NCI-H1048 (cell line): ENCODE measurements at regions not wholly inside any gene's neighbourhood (a gene's known extent, or its start where the extent isn't known, plus 50 kb on each side); places are given as distances from the start of the nearest gene placed in this dataset.
"Not testable (repeated sequence)": the region's sequence is repeated elsewhere in the genome, so short reads cannot be mapped to it uniquely, and the experiment has no call there.

ENCODE experiments used
- DNase-seq: peaks from one replicate; lab custom pipeline; 2025; lab: John Stamatoyannopoulos, UW

DNA sequence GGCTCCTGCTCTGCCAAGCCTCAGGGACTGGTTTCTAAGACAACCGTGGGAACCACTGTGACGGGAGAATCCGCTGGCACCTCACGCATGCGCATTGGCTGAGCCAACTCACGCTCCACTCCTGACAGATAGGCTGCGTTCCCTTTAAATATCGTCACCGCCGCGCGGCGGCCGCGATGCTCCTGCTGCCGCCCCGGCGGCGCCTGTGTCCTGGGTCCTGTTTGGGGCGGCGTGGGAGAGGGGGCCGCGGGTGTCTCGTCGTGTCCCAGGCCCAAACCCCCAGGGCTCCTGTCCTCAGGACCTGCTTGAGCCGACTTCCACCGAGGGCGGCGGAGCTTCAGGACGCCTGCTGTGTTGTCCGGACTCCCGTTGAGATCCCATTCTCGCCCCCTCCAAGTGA lies 684.8 kb upstream of the TPTE start:
- not testable (repeated sequence) for DNase-seq

- DNase-seq = not testable (repeated sequence)
These were observed 684.4 kb upstream of the TPTE start for GRCh38 chr21:9837001-9837400.

DNA sequence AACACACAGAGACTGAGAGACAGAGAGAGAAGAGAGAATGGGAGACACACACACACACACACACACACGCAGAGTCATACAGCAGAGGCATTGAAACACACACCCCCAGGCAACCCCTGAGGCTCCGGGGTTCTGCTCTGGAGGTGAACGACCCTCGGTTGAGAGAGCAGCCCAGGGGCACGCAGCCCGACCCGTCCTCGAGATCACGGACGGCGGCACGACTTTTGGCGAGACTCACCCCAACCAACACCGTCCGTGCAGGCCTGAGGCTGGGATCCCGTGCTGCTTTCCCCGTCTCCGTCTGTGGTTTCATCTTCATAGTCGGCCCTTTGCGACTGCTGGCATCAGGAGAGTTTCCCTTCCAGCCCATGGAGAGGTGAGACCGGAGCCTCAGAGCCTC lies 683.9 kb upstream of the TPTE start:
- DNase-seq = not testable (repeated sequence)

GRCh38 chr21:9837946-9838737 lies 683.2 kb upstream of the TPTE start:
- no peak for DNase-seq

GRCh38 chr21:9838738-9839642 lies 682.4 kb upstream of the TPTE start:
- DNase-seq = no peak

DNA sequence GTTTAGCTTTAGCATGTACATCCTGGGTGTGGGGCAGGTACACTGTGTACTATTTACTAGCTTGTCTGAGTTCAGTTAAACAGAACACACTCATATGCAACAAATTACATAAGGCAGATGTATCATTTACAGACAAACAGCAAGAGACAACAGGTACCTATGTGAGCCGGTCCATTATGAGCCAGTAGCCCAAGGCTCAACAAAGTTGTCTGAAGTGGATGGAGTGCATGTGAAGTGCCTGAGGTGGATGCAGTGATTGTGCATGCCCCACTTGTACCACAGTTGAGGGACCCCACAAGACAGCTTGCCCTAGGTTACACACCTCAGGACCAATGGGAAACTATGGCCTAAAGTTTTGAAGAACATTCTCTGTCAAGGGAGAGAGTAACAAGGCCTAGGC lies 677.3 kb upstream of the TPTE start:
- DNase-seq = not testable (repeated sequence)

DNA sequence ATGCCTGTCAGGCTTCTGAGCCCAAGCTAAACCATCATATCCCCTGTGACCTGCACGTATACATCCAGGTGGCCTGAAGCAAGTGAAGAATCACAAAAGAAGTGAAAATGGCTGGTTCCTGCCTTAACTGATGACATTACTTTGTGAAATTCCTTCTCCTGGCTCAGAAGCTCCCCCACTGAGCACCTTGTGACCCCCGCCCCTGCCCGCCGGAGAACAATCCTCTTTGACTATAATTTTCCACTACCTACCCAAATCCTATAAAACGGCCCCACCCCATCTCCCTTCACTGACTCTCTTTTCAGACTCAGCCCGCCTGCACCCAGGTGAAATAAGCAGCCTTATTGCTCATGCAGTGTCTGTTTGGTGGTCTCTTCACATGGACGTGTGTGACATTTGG lies 673.9 kb upstream of the TPTE start:
- DNase-seq = not testable (repeated sequence)

DNA sequence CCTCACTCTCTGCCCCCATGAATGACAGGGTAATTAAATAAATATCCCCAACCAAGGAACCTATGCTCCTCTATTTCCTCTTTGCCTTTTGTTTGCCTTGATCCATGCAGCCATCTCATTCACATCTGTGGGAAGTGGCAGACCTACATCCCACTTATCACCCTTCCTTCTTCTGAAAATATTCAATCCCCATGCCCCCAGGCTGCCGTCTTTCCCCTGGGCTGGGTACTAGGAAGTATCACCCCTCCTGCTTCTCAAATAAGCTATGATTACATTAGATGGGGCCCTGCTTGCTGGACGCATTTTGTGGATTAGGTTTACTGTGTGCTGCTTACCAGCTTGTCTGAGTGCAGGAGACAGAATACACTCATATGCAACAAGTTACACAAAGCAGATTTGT lies 670.2 kb upstream of the TPTE start:
- not testable (repeated sequence) for DNase-seq

DNA sequence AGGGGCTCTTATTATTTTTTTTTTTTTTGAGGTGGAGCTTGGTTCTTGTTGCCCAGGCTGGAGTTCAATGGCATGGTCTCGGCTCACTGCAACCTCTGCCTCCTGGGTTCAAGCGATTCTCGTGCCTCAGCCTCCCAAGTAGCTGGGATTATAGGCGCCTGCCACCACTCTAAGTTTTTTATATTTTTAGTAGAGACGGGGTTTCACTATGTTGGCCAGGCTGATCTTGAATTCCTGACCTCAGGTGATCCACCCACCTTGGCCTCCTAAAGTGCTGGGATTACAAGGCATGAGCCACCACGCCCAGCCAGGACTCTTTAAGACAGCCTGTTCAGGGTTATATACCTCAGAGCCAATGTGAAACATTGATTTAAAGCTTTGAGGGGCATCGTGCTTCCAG lies 669.7 kb upstream of the TPTE start:
- DNase-seq = not testable (repeated sequence)

GRCh38 chr21:9857563-9857962 lies 663.8 kb upstream of the TPTE start:
- DNase-seq = not testable (repeated sequence)

DNA sequence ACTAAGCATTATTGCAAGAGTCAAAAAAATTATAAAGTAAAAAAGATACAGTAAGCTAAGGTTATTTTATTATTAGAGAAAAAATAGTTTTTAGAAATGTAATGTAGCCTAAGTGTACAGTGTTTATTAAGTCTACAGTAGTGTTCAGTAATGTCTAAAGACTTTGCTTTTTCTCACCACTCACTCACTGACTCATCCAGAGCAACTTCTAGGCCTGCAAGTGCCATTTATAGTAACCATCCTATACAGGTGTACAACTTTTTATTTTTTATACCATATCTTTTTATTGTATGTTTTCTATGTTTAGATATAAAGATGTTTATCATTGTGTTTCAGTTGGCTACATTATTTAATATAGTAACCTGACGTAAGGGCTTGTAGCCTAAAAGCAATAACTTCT lies 661.5 kb upstream of the TPTE start:
- not testable (repeated sequence) for DNase-seq

DNA sequence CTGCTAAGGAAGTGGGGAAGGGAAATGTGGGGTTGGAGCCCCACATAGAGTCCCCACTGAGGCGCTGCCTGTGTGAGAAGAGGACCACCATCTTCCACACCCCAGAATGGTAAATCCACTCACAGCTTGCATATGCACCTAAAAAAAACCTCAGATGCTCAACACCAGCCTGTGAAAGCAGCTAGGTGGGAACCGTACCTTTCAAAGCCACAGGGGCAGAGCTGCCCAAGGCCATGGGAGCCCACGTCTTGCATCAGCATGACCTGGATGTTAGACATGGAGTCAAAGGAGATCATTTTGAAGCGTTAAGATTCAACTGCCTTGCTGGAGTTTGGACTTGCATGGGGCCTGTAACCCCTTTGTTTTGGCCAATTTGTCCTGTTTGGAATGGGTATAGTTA lies 658.9 kb upstream of the TPTE start:
- not testable (repeated sequence) for DNase-seq

GRCh38 chr21:9867815-9868214 lies 653.6 kb upstream of the TPTE start:
- not testable (repeated sequence) for DNase-seq

- DNase-seq = not testable (repeated sequence)
These were observed 648.3 kb upstream of the TPTE start for GRCh38 chr21:9873096-9873495.

GRCh38 chr21:9874136-9874535 lies 647.2 kb upstream of the TPTE start:
- DNase-seq = not testable (repeated sequence)

GRCh38 chr21:9881430-9881829 lies 640.0 kb upstream of the TPTE start:
- DNase-seq = not testable (repeated sequence)

- DNase-seq = not testable (repeated sequence)
These were observed 638.3 kb upstream of the TPTE start for GRCh38 chr21:9883047-9883446.

DNA sequence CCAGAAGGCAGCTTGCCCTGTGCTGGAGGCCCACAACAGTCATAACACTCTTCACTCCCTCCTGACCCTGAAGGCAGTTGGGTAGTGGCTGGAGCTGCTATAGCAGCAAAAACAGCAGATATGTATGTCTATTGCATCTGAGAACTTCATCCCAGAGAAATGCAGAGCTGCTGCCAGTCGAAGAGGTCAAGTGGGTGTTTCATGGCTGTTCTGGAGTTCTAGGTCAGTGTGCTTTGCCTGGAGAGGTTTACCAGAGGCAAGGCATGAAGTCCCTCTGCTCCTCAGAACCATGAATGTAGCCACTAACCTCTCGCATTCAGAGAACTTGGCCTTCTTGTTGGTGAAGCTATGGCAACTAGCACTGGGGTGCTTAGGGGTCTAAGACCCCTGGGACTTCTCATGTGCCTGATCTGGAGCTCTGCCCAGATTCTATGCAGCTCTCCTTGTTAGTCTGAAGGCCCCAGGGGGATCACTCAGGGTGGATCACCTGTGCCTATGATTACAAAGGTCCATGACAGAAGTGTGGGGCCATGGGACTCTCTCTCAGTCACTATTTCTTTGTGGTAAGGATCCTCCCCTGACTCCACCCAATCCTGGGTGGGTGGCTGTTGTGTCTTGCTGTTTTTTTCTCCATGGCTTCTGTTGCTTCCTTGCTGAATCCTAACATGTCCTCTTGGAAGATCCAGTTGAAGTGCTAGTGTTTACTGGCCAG lies 637.7 kb upstream of the TPTE start:
- not testable (repeated sequence) for DNase-seq

GRCh38 chr21:9888500-9888899 lies 632.9 kb upstream of the TPTE start:
- not testable (repeated sequence) for DNase-seq

DNA sequence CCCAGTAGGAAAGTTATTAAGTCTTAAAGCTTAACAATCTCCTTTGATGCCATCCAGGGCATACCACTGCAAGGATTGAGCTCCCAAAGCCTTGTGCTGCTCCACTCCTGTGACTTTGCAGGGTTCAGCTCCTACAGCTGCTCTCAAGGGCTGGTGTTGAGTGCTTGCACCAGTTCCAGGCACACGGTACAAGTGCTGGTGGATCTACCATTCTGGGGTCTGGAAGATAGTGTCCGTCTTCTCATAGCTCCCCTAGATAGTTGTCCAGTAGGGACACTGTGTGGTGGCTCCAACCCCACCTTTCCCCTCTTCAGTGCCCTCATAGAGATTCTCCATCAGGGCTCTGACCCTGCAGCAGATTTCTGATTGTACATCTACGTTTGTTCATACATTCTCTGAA lies 617.8 kb upstream of the TPTE start:
- DNase-seq = not testable (repeated sequence)

DNA sequence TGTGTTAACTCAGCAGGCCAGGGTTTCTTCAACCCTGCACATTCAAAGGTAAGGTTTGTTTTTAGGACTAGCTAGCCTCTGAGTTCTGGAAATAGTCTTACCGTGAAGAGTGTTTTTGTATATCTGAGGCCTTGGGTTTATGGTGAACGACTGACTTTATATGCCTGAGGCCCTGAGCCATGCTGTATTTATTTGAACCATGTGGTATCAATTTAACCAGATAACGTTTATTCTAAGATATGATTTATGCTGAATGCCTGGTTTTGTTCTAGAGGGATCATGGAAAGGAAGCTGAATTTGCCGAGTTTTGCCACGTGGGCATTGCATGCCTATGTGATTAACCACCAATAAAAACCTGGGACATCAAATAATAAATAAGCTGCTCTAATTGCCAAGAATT lies 607.2 kb upstream of the TPTE start:
- DNase-seq = not testable (repeated sequence)

- not testable (repeated sequence) for DNase-seq
These were observed 601.9 kb upstream of the TPTE start for GRCh38 chr21:9919446-9919845.
